ENCODE measurements at regions not wholly inside any gene's neighbourhood (a gene's known extent, or its start where the extent isn't known, plus 50 kb on each side); places are given as distances from the start of the nearest gene placed in this dataset.

GRCh38 chr16:50941681-50942080 is 199.8 kb downstream of the CYLD start:
- H3K79me1 ChIP-seq (ENCODE audit: low read depth, low read length), result no peaks in the 10 kb centered on the region
- H3K14ac ChIP-seq (ENCODE audit: insufficient read length), result no peak overlapping the region
- H3K9ac ChIP-seq (replicated peaks in 1 of 4; ENCODE audit: extremely low read depth in 1 of 4, low read depth in 3 of 4, low read length in 3 of 4), result no peak overlapping the region
- H2AFZ ChIP-seq (ENCODE audit: low read length), result no peak overlapping the region
- H2BK5ac ChIP-seq (ENCODE audit: low read depth, low read length), result no peak overlapping the region
- no peak overlapping the region for H3K4me2 ChIP-seq (ENCODE audit: insufficient read depth in 1 of 2, low read depth in 2 of 2, low read length in 2 of 2)
- H3K27ac ChIP-seq (ENCODE audit: low read depth, low read length), result no peak overlapping the region
- H2BK120ac ChIP-seq (replicated peaks; ENCODE audit: low read depth, low read length), result no peak overlapping the region
- H3K4me3 ChIP-seq (ENCODE audit: extremely low read depth in 1 of 4, insufficient read depth in 2 of 4, low read depth in 3 of 4, low read length in 4 of 4), result no peak overlapping the region
- CTCF ChIA-PET (ENCODE audit: partially characterized antibody), result interaction anchor here (0.8 to 1.9 kb wide), 8 partner anchors 9 to 80 kb away, joined by 3 to 5 read pairs (median 3); no protein-coding TSS in a partner anchor
- POLR2A ChIA-PET (ENCODE audit: partially characterized antibody), result no interaction called here
- no peaks in the 10 kb centered on the region for H4K20me1 ChIP-seq (replicated peaks in 1 of 2; ENCODE audit: control insufficient read depth in 1 of 2, insufficient read depth in 2 of 2, low read length in 2 of 2)
- H3K18ac ChIP-seq (ENCODE audit: extremely low read depth, low read length), result no peak overlapping the region
- no peak overlapping the region for H2BK20ac ChIP-seq (ENCODE audit: low read length)
- DNase-seq (ENCODE audit: low read depth in 1 of 2, low spot score in 2 of 2), result no peak
- no peak overlapping the region for H3K23ac ChIP-seq (ENCODE audit: insufficient read length)
- H4K8ac ChIP-seq (ENCODE audit: extremely low read depth, insufficient read depth, low read length), result no peak overlapping the region
- H3K4me1 ChIP-seq (replicated peaks in 1 of 4; ENCODE audit: control insufficient read depth in 3 of 4, insufficient read depth in 4 of 4, low read length in 3 of 4), result no peaks in the 10 kb centered on the region
- H2BK15ac ChIP-seq (ENCODE audit: low read length), result no peak overlapping the region
- no peak overlapping the region for H2AK5ac ChIP-seq (ENCODE audit: low read depth, low read length)
- H4K91ac ChIP-seq (replicated peaks; ENCODE audit: insufficient read length, low read length), result no peak overlapping the region
- H3K79me2 ChIP-seq (ENCODE audit: control insufficient read depth in 1 of 2, insufficient read depth in 2 of 2, low read length in 2 of 2), result no peaks in the 10 kb centered on the region
- no peak overlapping the region for H2BK12ac ChIP-seq (ENCODE audit: low read depth, low read length)
- no peaks in the 10 kb centered on the region for H3K9me3 ChIP-seq (ENCODE audit: insufficient read depth in 2 of 2, low read depth in 1 of 2, low read length in 1 of 2)
- H4K5ac ChIP-seq (ENCODE audit: insufficient read length, low read depth, low read length), result no peak overlapping the region
- no peaks in the 10 kb centered on the region for H3K23me2 ChIP-seq (ENCODE audit: low read depth, low read length)
- H3K56ac ChIP-seq (replicated peaks; ENCODE audit: insufficient read length, low read depth, low read length), result no peak overlapping the region
- WGBS, 2 experiments (ENCODE audit: extremely low coverage in 1 of 2, insufficient coverage in 1 of 2, insufficient read length in 1 of 2, insufficient replicate concordance in 2 of 2, low coverage in 1 of 2, low lambda C conversion rate in 2 of 2, missing lambda C conversion rate in 1 of 2), result 95% methylated on average over 6 of the region's 6 CpGs; no CpG with 5 or more reads in 1 of the 2 experiments
- H3K4ac ChIP-seq (replicated peaks; ENCODE audit: insufficient read length, low read depth, low read length), result no peak overlapping the region
- no peaks in the 10 kb centered on the region for H3K27me3 ChIP-seq (replicated peaks in 1 of 4; ENCODE audit: control insufficient read depth in 3 of 4, extremely low read depth in 1 of 4, insufficient read depth in 3 of 4, low read length in 3 of 4)
- H3K36me3 ChIP-seq (ENCODE audit: control insufficient read depth in 2 of 4, insufficient read depth in 4 of 4, low read length in 3 of 4), result no peaks in the 10 kb centered on the region
- no peak for FAIRE-seq
- TF ChIP-seq KDM1A (IDR thresholded peaks at IDR 0.05; ENCODE audit: borderline replicate concordance, low read length), result no peak
- no peak for TF ChIP-seq SP1 (IDR thresholded peaks at IDR 0.05; ENCODE audit: low read depth, low read length)
- no peak for TF ChIP-seq SIN3A (conservative IDR thresholded peaks at IDR 0.05 in 1 of 2, IDR thresholded peaks at IDR 0.05 in 1 of 2; ENCODE audit: low read depth in 1 of 2, low read length in 2 of 2)
- no peak for TF ChIP-seq EGR1 (IDR thresholded peaks at IDR 0.05; ENCODE audit: borderline replicate concordance, low read depth, low read length)
